ENCODE measurements at regions not wholly inside any gene's neighbourhood (a gene's known extent, or its start where the extent isn't known, plus 50 kb on each side); places are given as distances from the start of the nearest gene placed in this dataset.

GRCh38 chr12:85708775-85709174 lies 127.4 kb downstream of the RASSF9 start:
- no peak for DNase-seq (ENCODE audit: low spot score)
- no peak overlapping the region for H3K27ac ChIP-seq
- TF ChIP-seq EZH2phosphoT487 (IDR thresholded peaks at IDR 0.05; ENCODE audit: low read depth, severe bottlenecking, unreplicated experiment) (no peak), EZH2 (IDR thresholded peaks at IDR 0.05; ENCODE audit: borderline replicate concordance) (no peak), CTCF (IDR thresholded peaks at IDR 0.05; ENCODE audit: poor library complexity) (no peak)
- H3K79me2 ChIP-seq: no peaks in the 10 kb centered on the region
- WGBS (ENCODE audit: low lambda C conversion rate, missing lambda C conversion rate): 95% methylated on average over 11 of the region's 11 CpGs
- H3K4me2 ChIP-seq: no peak overlapping the region
- H3K9me2 ChIP-seq (replicated peaks; ENCODE audit: insufficient read depth): no peaks in the 10 kb centered on the region
- H3K36me3 ChIP-seq (replicated peaks; ENCODE audit: insufficient read depth, low read depth): no peaks in the 10 kb centered on the region
- no peak overlapping the region for H3K4me3 ChIP-seq
- no peaks in the 10 kb centered on the region for H3K9me3 ChIP-seq (ENCODE audit: low read depth)
- H3K4me1 ChIP-seq (ENCODE audit: insufficient read depth): no peaks in the 10 kb centered on the region
- H4K20me1 ChIP-seq (ENCODE audit: insufficient read depth, poor library complexity, severe bottlenecking): no peaks in the 10 kb centered on the region
- no peak overlapping the region for H2AFZ ChIP-seq
- H3K27me3 ChIP-seq: no peaks in the 10 kb centered on the region

GRCh38 chr12:85711735-85712390 lies 124.3 kb downstream of the RASSF9 start:
- H4K20me1 ChIP-seq (ENCODE audit: insufficient read depth, poor library complexity, severe bottlenecking): no peaks in the 10 kb centered on the region
- no peaks in the 10 kb centered on the region for H3K79me2 ChIP-seq
- H3K4me1 ChIP-seq (ENCODE audit: insufficient read depth): no peaks in the 10 kb centered on the region
- 93% methylated on average over 4 of the region's 4 CpGs for WGBS (ENCODE audit: low lambda C conversion rate, missing lambda C conversion rate)
- H3K27ac ChIP-seq: no peak overlapping the region
- TF ChIP-seq CTCF (IDR thresholded peaks at IDR 0.05; ENCODE audit: poor library complexity) (no peak), EZH2 (IDR thresholded peaks at IDR 0.05; ENCODE audit: borderline replicate concordance) (no peak), EZH2phosphoT487 (IDR thresholded peaks at IDR 0.05; ENCODE audit: low read depth, severe bottlenecking, unreplicated experiment) (no peak)
- H2AFZ ChIP-seq: no peak overlapping the region
- H3K9me3 ChIP-seq (ENCODE audit: low read depth): no peaks in the 10 kb centered on the region
- H3K9me2 ChIP-seq (replicated peaks; ENCODE audit: insufficient read depth): no peaks in the 10 kb centered on the region
- DNase-seq (ENCODE audit: low spot score): no peak
- no peaks in the 10 kb centered on the region for H3K36me3 ChIP-seq (replicated peaks; ENCODE audit: insufficient read depth, low read depth)
- no peak overlapping the region for H3K4me3 ChIP-seq
- H3K27me3 ChIP-seq: no peaks in the 10 kb centered on the region
- no peak overlapping the region for H3K4me2 ChIP-seq

GRCh38 chr12:85713373-85713772 lies 122.8 kb downstream of the RASSF9 start:
- WGBS (ENCODE audit: low lambda C conversion rate, missing lambda C conversion rate): 84% methylated on average over 4 of the region's 4 CpGs
- TF ChIP-seq EZH2 (IDR thresholded peaks at IDR 0.05; ENCODE audit: borderline replicate concordance) (no peak), CTCF (IDR thresholded peaks at IDR 0.05; ENCODE audit: poor library complexity) (no peak), EZH2phosphoT487 (IDR thresholded peaks at IDR 0.05; ENCODE audit: low read depth, severe bottlenecking, unreplicated experiment) (no peak)
- no peaks in the 10 kb centered on the region for H3K79me2 ChIP-seq
- H3K4me1 ChIP-seq (ENCODE audit: insufficient read depth): no peaks in the 10 kb centered on the region
- no peak for DNase-seq (ENCODE audit: low spot score)
- no peaks in the 10 kb centered on the region for H3K36me3 ChIP-seq (replicated peaks; ENCODE audit: insufficient read depth, low read depth)
- no peak overlapping the region for H2AFZ ChIP-seq
- no peak overlapping the region for H3K4me3 ChIP-seq
- no peak overlapping the region for H3K4me2 ChIP-seq
- no peak overlapping the region for H3K27ac ChIP-seq
- no peaks in the 10 kb centered on the region for H4K20me1 ChIP-seq (ENCODE audit: insufficient read depth, poor library complexity, severe bottlenecking)
- no peaks in the 10 kb centered on the region for H3K27me3 ChIP-seq
- H3K9me3 ChIP-seq (ENCODE audit: low read depth): no peaks in the 10 kb centered on the region
- H3K9me2 ChIP-seq (replicated peaks; ENCODE audit: insufficient read depth): no peaks in the 10 kb centered on the region
